A204.1 (cell line): ENCODE measurements at regions not wholly inside any gene's neighbourhood (a gene's known extent, or its start where the extent isn't known, plus 50 kb on each side); places are given as distances from the start of the nearest gene placed in this dataset.

Source experiments
- FAIRE-seq: peaks from 2 replicates; lab custom pipeline; 2012; peaks lifted over from hg19 to GRCh38; lab: Jason Lieb, UNC

GRCh38 chr2:16168506-16169264 is 228.3 kb downstream of the MYCN start:
- FAIRE-seq: no peak

GRCh38 chr2:16167870-16168426 is 227.6 kb downstream of the MYCN start:
- FAIRE-seq: no peak

GRCh38 chr2:16167451-16167861 is 227.1 kb downstream of the MYCN start:
- FAIRE-seq: no peak

- no peak for FAIRE-seq
Observed at GRCh38 chr2:16166327-16166981, 226.1 kb downstream of the MYCN start.

GRCh38 chr2:16165518-16166326 is 225.4 kb downstream of the MYCN start:
- FAIRE-seq: no peak

GRCh38 chr2:16162491-16163040 is 222.2 kb downstream of the MYCN start:
- no peak for FAIRE-seq

- FAIRE-seq: no peak
Observed at GRCh38 chr2:16161768-16162490, 221.6 kb downstream of the MYCN start.

GRCh38 chr2:16161085-16161565 is 220.8 kb downstream of the MYCN start:
- FAIRE-seq: no peak

GRCh38 chr2:16160281-16161084 is 220.1 kb downstream of the MYCN start:
- no peak for FAIRE-seq

GRCh38 chr2:16156411-16156810 is 216.1 kb downstream of the MYCN start:
- FAIRE-seq: no peak

GRCh38 chr2:16155766-16156165 is 215.4 kb downstream of the MYCN start:
- no peak for FAIRE-seq

- FAIRE-seq: no peak
Observed at GRCh38 chr2:16155366-16155765, 215.0 kb downstream of the MYCN start.

GRCh38 chr2:16154501-16155280 is 214.3 kb downstream of the MYCN start:
- no peak for FAIRE-seq

GRCh38 chr2:16154061-16154460 is 213.7 kb downstream of the MYCN start:
- FAIRE-seq: no peak

- FAIRE-seq: no peak
Observed at GRCh38 chr2:16153754-16154035, 213.3 kb downstream of the MYCN start.

GRCh38 chr2:16152928-16153753 is 212.8 kb downstream of the MYCN start:
- no peak for FAIRE-seq

GRCh38 chr2:16152071-16152927 is 211.9 kb downstream of the MYCN start:
- FAIRE-seq: no peak

- FAIRE-seq: no peak
Observed at GRCh38 chr2:16151651-16152050, 211.3 kb downstream of the MYCN start.

- FAIRE-seq: no peak
Observed at GRCh38 chr2:16151281-16151570, 210.9 kb downstream of the MYCN start.
